ENCODE measurements at regions not wholly inside any gene's neighbourhood (a gene's known extent, or its start where the extent isn't known, plus 50 kb on each side); places are given as distances from the start of the nearest gene placed in this dataset.

DNA sequence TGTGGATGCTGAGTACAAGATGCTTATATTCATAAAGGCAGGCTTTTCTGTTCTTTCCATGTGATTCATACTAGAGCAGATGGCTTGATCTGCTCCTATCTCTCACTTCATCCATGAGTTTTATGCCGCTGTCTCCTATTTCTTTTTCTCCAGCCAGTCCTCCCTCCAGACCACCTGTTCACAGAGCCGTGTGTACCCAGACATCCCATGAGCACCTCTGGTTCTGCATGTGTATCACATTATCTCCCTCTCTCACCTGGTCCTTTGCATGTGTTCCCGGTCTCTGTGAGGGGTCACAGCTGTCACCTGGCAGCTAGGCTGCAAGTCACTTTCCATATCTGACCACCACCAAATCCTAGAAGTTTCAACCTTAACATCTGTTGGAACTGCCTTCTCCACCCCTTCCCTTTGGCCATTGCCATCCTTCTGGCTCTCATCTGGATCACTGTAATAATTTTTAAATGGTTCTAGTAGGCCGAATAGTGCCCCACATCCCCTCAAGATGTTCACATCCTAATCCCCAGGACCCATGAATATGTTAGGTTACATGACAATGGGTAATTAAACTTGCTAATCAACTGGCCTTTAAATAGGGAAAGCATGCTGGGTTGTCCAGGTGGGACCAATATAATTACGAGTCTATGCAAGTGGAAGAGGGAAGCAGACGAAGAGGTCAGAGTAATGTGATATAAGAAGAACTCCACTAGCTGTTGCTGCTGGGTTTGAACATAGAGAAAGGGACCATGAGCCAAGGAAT is 168.1 kb downstream of the SNAPC1 start:
- no peak for TF ChIP-seq EZH2 (IDR thresholded peaks at IDR 0.05; ENCODE audit: low read length, missing control alignments)
- TF ChIP-seq CTCF (conservative IDR thresholded peaks at IDR 0.05 in 1 of 2, IDR thresholded peaks at IDR 0.05 in 1 of 2; ENCODE audit: low read depth in 1 of 2, low read length in 2 of 2), result no peak

All from fibroblast of lung (primary cell).